Limb (tissue), 2 donors: ENCODE measurements at regions not wholly inside any gene's neighbourhood (a gene's known extent, or its start where the extent isn't known, plus 50 kb on each side); places are given as distances from the start of the nearest gene placed in this dataset.

Source experiments
- DNase-seq, 2 donors: peaks; one replicate each; pipeline ENCODE4 v3.0.0-alpha.2; 2016; ENCODE audit errors: extremely low spot score in 2 of 2

- DNase-seq, result no peak
These were observed 430.2 kb downstream of the QKI start for GRCh38 chr6:163844761-163845160.

GRCh38 chr6:163844357-163844756 lies 429.8 kb downstream of the QKI start:
- no peak for DNase-seq

- DNase-seq, result no peak
These were observed 428.7 kb downstream of the QKI start for GRCh38 chr6:163843218-163843617.

- no peak for DNase-seq
These were observed 427.9 kb downstream of the QKI start for GRCh38 chr6:163842467-163842866.

- DNase-seq, result no peak
These were observed 427.2 kb downstream of the QKI start for GRCh38 chr6:163841733-163842132.

- DNase-seq, result no peak
These were observed 426.8 kb downstream of the QKI start for GRCh38 chr6:163841326-163841725.

GRCh38 chr6:163840880-163841279 lies 426.4 kb downstream of the QKI start:
- no peak for DNase-seq

- DNase-seq, result no peak
These were observed 424.8 kb downstream of the QKI start for GRCh38 chr6:163839296-163839695.

GRCh38 chr6:163837691-163838431 lies 423.3 kb downstream of the QKI start:
- DNase-seq, result peak in 1 of 2 donors; percentile 58

- no peak for DNase-seq
These were observed 422.6 kb downstream of the QKI start for GRCh38 chr6:163836876-163837690.

- no peak for DNase-seq
These were observed 421.1 kb downstream of the QKI start for GRCh38 chr6:163835439-163836171.

- no peak for DNase-seq
These were observed 419.9 kb downstream of the QKI start for GRCh38 chr6:163834226-163834970.

GRCh38 chr6:163831736-163832135 lies 417.2 kb downstream of the QKI start:
- no peak for DNase-seq

GRCh38 chr6:163830641-163831040 lies 416.1 kb downstream of the QKI start:
- DNase-seq, result no peak

- no peak for DNase-seq
These were observed 413.7 kb downstream of the QKI start for GRCh38 chr6:163828038-163828795.

GRCh38 chr6:163827143-163827542 lies 412.6 kb downstream of the QKI start:
- DNase-seq, result no peak

- no peak for DNase-seq
These were observed 412.1 kb downstream of the QKI start for GRCh38 chr6:163826629-163827028.

- no peak for DNase-seq
These were observed 410.5 kb downstream of the QKI start for GRCh38 chr6:163825033-163825432.

GRCh38 chr6:163823577-163823976 lies 409.1 kb downstream of the QKI start:
- DNase-seq, result no peak

GRCh38 chr6:163820745-163821458 lies 406.4 kb downstream of the QKI start:
- DNase-seq, result no peak
